Ovary (tissue), 3 donors: ENCODE measurements at regions not wholly inside any gene's neighbourhood (a gene's known extent, or its start where the extent isn't known, plus 50 kb on each side); places are given as distances from the start of the nearest gene placed in this dataset.

Source experiments
- CTCF ChIP-seq, 3 donors: fragments of 450-650 bp in 2 of 3; fragments of 200-600 bp in 1 of 3; IDR thresholded peaks; one replicate each; pipeline versions ENCODE4 v1.5.1 to v1.8.0; 2016 to 2022; ENCODE audit warnings: antibody characterized with exemption in 3 of 3, mild to moderate bottlenecking in 1 of 3
- EP300 ChIP-seq: sonication (generic); formaldehyde crosslinking; IDR thresholded peaks from one replicate; pipeline ENCODE4 v1.6.1; 2017; ENCODE audit warnings: antibody characterized with exemption
- donor health status: DM: no; HTN: no; CAD: no.

GRCh38 chr4:152187693-152188092 is 348.2 kb downstream of the FBXW7 start:
- no peak for TF ChIP-seq CTCF (IDR thresholded peaks at IDR 0.05)
- TF ChIP-seq EP300, result no peak
